CD4-positive, alpha-beta T cell treated with Interleukin-1 beta for 1 hour (primary cell): ENCODE measurements at regions not wholly inside any gene's neighbourhood (a gene's known extent, or its start where the extent isn't known, plus 50 kb on each side); places are given as distances from the start of the nearest gene placed in this dataset.

ENCODE experiments used
- DNase-seq, 2 donors: peaks; one replicate each; pipeline ENCODE4 v3.0.0-alpha.2; 2020 to 2022

DNA sequence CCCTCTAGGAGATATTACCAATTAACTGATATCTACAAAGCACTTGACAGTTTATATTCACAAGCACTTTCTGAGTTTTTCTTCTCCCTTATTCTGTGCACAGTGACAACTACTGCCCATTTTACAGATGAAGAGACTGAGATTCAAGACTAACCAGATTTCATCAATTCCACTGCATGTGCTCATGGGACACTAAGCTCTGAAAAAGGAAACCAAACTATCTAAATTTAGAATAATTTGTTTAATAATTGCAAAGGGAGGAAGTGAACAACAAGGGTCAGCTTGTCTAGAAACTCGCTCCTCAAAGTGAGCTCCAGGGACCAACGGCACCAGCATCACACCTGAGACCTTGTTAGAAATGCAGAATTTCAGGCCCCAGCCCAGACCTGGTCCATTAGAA, 50.8 kb upstream of the MYLIP start:
- DNase-seq, result no peak

DNA sequence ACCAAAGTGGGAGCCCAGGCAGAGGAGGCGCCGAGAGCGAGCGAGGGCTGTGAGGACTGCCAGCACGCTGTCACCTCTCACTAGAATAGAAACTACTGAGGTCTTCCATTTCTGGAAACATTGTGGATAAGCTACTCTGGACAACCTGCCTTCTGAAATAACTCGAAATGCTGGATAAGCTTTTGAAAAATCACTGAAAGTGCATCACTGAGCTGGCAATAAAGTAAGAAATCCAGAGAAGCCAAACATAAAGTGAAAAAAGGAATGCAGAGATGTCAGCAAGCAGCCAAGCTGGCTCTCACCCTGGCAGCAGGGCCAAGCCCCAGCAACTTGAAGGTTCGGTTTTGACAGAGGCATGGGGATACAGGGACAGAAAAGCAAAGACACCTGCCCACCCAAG, 59.2 kb upstream of the MYLIP start:
- DNase-seq, result no peak

DNA sequence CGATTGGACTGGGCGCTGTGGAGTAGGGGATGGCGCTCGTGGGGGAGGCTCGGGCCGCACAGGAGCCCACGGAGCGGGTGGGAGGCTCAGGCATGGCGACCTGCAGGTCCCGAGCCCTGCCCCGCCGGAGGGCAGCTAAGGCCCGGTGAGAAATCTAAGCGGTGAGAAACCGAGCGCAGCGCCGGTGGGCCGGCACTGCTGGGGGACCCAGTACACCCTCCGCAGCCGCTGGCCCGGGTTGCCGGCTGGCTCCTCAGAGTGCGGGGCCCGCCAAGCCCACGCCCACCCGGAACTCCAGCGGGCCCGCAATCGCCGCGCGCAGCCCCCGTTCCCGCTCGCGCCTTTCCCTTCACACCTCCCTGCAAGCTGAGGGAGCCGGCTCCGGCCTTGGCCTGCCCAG, 59.7 kb upstream of the MYLIP start:
- DNase-seq, result no peak

DNA sequence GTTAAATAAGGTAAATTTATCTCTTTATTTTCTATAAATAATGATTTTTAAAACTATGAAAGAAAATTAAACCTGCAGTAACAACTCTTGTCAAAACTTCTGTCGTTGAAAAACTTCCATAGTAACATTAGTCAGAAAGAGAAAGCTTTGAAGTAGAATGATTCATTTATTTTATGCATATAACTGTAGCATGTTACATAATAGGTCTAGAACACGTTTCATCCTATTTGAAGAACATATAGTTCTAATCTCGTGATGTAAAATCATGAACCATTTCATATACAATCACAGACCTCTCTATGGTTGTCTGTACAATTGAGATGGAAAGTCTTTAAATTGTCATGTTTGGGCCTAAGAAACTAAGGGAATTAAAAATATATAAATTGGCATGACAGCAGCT, 61.3 kb upstream of the MYLIP start:
- no peak for DNase-seq

DNA sequence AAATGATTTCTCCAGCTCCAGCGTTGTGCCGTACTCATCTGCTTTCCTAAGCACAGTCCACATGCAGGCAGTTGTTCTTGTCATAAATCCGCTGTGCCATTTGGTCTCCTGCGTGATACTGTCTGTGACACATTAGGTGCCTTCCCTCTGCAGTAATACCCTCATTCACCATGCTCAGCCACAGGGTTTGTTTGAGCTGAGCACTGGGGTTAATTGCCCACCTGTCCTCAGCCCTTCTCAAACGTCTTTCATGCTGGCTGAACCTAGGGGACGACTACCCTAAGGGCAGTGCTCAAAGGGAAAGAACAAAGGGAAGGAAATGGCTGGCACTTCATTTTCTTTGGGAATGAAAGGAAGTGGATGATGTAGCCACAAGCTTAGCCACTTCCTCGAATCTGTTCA, 64.2 kb upstream of the MYLIP start:
- DNase-seq, result no peak

DNA sequence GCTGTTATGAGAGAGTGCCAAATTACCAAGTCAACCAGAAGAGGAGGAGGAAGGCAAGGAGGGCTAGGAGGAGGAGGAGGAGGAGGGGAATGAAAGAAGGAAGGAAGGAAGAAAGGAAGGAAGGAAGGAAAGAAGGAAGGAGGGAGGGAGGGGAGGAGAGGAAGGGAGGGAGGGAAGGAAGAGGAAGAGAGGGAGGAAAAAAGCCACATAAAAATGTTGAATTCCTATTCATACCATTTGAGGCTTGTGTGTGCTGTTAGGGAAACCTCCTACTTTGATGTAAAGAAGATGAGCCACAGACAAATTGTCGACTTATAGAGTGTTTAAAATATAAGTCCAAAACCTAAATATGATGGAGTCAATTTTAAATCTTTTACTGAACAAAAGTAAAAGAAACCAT, 65.3 kb upstream of the MYLIP start:
- no peak for DNase-seq

DNA sequence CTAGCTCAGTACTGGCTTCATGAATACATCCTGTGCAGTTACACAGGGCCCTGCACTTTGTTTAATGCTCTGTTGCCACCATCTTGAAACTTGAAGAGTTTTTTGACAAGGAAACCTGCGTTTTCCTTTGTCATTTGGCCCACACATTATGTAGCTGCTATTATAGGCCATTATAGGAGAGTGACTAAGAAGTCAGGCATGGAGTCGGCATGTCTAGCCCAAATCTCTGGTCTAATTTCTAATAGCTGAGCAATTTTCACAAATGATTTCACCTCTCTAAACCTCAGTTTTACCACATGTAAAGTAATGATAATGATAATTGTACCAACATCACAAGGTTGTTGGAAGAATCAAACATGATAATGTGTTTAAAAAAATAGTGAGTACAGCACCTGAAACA, 67.1 kb upstream of the MYLIP start:
- DNase-seq, result no peak

DNA sequence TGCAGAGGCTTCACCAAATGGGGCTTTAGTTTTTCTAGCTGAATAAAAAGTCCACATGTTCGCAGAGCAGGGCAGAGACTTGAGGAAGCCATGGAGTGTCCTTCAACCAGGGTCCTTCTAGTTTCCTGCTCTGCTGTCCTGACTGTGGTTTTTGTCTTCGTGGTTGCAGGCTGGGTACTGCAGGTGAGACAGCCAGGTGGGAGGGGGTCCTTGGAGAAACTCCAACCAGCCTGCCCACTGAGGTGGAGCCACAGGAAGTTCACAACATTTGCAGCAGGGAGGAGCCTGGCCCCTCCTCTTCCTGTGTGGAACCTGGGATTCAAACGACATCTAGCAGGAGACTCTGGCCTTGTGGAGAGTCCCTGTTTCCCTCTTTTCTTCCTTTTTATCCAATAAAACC, 68.8 kb upstream of the MYLIP start:
- no peak for DNase-seq

DNA sequence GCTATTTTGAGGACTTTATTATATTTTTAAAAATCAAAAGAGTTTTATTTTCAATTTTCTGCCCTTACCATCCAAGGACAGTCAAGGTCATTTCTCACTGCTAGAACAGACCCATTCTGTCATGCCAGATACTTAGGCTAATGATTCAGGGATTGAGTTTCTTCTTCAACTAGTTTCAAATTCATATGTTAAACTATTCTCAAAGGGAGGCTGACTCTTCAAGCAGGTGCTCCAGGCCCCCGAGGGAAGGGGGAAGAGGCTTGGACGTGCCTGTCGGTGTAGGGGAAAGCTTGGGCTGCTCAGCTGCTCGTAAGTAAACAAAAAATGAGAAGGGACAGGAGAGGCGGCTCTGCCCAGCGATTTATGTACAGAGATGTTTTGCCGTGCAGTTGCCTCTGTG, 69.4 kb upstream of the MYLIP start:
- no peak for DNase-seq

DNA sequence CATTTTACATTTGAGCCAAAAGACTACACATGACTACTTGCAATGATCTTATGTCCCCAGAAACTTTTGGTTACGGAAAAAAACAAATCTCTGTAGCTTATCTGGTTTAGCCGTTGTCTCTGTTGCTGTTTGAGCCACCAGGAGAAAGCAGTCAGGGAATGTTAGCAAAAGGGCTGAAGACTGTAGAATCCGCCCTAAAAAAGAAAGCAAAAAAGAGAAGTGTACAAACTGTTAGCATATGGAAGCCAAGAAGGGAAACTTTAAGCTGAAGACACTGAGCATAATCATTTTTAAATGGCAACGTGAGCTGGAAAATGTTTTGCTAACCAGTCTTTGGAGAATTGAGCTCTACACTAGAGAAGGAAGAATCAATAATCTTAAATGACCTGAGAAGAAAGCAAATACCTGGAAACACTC, 69.9 kb upstream of the MYLIP start:
- DNase-seq, result no peak

DNA sequence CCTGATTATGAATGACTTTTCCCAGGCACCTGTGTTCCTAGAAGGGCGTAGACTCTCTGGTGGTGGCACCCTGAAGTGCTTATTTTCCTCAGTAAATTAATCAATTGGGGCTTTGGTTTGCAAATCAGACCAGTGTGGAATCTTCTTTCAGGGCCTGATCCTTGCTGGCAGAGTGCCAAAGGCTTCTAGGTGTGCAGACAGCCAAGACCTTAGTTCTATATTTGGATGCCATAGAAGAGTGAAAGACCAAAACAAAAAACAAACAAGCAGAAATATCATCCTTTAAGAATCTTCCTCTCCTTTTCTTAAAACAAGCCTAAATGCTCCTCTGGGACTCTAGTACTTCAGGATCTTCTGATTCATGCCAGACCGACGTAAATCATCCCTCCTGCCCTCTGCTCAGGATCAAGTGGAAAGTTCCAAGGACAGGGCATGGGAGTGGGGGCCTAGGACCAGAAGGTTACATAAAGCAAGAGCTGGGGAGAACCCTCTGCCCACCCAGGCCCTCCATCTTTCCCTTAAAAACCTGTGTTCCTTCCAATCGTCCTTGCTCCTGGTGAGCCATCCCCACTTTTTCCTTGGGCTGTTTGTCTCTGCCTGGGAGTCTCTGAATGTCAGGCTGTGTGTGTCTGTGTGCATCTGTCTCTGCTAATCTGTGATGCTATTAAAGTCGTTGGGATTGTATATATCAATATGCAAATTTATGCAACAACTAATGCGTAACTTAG, 70.5 kb upstream of the MYLIP start:
- DNase-seq, result no peak

DNA sequence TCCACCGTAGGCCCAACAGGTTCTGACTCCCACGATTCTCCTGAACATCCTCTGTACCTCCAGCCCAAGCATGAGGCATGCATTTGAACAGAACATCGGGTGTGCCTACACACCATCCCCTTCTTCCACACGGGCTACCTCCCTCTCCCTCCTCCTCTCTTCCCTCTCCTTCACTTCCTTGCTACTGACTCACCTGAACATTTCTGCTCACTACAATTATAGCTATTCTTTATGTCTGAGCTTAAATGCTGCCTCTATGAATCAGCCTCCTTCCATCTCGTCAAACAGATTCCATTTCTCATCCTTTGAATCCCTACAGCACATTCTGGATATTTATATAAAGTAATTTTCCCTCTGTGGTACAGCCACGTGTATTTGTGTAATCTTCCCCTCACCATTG, 71.4 kb upstream of the MYLIP start:
- no peak for DNase-seq

DNA sequence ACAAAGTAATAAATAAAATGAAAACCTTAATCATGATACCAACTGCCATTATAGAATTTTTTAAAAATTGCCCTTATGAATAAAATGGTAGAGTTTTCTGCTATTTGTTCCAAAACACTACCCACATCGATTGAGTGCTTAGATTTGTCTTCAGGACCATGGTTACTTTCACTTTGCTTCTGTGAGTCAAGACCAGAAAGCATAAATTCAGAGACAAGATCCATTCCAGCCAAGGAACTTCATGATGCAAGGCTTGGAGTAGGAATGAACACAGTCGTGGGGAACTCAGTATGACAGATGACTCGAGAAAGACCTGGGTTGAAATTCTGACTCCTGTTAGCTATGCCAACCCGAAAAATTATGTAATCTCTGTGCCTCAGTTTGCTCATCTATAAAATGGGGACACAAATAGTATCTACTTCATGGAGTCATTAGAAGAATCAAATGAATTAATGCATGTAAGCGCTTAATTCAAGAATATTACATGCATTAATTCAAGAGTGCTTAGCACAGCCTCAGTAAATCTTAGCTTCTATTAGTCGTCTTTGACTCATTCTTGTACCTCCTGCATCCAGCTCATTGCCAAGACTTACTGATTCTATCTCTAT, 72.5 kb upstream of the MYLIP start:
- no peak for DNase-seq

DNA sequence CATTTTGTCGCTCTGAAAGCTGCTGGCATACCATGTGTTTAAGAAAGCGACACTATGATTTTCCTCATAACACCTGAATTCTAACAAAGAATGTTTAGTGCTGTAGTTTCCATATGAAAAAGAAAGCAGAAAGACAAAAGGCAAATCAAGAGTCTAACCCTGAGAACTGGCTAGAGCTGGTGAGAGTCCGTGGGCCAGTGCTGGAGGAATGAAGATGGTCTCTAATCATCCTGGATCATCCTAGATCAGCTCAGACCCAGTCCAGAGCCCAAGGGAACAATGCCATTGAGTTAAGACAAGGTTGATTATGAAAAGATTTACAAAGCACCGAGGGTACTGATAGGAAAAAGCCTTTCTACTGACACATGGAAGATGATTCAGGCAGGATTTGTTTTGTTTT, 73.0 kb upstream of the MYLIP start:
- DNase-seq, result no peak

DNA sequence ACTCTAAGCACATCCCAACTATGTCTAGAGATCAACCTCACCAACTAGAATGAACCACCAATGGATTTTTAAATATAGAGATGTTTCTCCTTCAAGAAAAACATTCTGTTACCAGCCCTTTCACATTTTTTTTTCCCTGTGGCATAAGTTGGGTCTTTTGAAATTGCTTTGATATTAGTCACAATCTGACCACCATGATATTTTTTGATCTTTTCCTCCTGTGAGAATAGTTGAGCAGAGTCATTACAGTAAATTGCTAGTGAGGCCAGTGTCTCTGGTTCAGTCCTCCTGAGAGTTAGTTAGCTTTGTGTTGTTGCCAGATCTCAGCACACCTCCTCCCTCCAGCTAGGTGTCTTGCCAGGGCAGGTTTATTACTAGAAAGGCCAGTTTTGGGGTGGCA, 79.7 kb upstream of the MYLIP start:
- DNase-seq, result no peak

DNA sequence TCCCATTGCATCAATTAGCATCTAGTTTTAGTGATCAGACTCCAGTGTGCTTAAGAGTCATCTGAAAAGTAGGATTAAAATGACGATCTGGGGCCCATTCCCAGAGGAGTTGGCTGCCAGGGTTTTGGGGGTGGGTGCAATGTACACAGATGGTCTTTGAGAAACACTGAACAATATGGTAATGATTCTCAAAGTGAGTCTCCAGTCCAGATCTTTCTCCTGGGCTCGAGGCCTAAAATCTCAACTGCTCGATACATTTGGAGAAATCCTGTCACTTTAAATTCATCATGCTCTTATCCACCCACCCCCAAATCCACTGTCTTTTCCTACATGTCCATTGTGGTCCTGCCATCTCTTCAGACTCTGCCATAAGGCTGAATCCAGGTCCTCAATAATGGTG, 80.7 kb upstream of the MYLIP start:
- DNase-seq, result no peak

DNA sequence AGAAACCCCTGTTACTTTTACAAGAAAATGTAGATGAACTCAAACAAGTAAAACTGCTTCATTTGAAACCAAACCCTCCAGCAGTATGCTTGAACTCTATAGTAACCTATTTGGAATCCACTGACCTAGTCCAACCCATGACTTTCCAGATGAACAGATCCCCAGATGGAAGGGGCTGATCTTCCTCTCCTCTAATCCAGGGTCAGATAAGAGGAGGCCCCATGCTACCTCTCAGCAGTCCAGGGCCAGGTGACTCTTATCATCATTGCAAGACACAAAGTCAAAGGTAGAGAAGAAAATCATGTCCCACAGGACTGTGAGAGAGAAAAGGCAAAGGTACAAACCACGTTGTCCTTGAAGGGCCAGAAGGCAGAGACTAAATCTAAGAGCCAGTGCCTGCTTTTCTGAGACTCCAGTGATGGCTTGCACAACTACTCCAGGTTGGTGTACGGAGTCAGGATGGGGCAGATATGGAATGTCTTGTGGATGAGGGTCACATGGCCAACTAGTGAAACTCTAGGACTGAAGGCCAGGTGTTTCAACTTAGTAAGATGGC, 81.4 kb upstream of the MYLIP start:
- no peak for DNase-seq

DNA sequence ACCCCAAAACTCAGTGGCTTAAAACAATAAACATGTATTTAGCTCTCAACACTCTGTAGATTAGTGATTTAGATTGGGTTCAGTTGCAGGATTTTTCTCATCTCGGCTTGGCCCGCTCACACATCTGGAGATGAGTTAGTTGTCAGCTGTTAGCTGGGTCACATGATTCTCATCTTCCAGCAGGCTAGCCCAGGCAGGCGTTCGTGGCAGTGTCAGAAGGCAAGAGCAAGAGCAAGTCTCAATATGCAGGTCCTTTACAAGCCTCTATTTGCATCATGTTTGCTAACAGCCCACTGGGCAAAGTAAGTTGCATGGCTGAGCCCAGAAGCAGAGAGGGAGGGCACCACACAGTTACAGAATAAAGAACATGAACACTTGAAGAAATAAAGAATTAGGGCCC, 83.6 kb upstream of the MYLIP start:
- DNase-seq, result no peak

DNA sequence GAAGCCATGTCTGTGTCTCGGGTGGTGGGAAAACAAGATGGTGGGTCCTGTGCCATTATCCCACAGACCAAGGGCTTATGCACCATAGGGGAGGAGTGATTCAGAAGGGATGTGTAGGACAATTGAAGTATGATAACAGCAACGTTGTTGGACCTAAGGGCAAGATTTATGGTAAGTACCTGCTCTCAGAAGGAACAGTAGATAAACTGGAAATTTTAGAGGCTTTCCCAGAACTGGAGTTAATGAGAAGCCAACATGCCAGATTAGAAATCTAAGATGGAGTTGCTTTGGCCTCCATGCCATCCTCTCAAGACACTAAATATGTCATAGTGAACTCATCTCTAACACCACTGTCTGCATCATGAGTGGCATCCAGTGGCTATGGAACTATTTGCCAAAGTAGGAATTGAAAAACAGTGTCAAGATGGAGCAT, 84.7 kb upstream of the MYLIP start:
- DNase-seq, result no peak

DNA sequence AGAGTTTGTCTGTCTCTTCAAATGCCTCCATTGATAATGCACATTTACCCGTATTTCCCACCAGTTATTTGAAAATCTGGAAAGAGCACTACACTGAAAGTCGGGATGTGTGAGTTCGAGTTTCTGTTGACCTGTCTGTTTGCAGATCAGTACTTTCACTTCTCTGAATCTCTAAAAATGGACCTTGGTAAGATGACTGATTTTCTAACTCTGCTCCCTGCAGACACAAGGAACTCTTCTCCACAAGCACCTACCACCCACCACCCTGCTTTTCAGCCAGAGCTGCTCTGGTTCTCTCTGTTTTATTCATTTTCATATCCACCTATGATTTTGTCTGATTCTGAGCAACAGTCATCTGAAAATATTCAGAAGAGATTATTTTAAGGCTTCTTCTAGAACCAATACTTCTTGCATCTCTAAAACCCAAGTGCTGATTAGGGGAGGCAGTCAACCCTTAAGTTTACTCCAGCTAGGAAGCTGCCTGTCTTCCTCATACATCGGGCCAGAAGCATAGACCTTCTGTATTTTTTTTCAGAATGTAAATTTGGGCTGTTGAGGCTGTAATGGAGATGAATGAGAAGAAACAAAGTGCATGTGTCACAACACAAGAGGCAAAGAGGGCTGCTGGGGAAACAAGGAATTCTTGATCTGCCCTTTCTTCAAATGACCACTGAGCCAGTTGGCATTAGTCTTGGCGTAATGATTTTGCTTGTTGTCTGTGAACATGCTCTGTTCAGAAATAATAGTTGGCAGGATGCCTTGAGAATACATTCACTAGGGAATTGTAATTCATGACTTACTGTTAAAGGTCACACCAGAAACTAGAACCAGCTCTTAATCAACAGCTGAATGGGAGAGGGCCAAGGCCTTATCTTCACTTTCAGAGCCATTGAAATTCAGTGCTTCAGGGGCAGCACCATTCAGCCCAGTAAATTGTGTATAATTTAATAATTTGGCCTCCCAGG, 85.4 kb upstream of the MYLIP start:
- DNase-seq, result no peak

DNA sequence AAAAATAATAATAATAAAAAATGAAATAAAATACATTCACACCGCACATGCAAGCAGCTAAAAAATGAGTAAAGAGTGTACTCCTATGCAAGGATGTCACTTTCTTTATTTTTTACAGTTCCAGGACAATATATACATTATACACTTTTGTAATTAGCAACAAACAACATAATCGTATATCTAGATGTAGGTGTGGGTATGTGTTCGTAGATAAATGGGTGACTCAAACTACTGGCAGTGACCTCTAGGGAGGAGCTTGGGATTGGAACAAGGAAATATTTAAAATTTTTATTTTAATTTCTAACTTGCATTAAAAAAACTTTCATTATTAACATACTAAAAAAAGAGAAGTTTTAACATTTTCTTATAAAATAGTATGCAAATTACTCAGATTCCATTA, 86.1 kb upstream of the MYLIP start:
- DNase-seq, result no peak

DNA sequence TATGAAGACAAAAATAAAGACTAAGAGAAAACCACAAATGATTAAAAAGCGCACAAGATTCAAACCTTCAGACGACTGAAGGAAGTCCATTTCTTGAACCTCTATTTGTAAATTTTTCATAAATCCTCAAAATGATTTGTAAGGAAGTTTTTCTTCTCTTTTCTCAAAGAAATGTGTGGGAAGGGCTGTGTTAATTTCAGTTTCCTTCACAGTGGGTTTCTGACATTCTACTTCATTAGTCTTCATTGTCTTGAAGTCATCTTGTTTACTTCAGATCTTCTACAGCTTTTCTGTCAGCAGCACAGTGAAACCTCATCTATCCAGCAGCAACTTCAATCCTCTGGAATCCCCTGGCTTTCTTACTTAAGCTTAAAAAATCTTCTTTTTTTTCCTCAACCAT, 87.6 kb upstream of the MYLIP start:
- DNase-seq, result no peak

DNA sequence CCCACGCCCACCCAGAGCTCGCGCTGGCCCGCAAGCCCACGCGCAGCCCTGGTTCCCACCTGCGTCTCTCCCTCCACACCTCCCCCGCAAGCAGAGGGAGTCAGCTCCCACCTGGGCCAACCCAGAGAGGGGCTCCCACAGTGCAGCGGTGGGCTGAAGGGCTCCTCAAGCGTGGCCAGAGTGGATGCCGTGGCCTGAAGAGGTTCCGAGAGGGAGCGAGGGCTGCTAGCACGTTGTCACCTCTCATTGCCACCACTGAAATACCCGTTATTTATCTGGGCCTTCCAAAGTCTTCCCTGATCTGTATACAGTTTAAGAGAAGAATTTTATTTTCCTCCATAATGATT, 88.3 kb upstream of the MYLIP start:
- DNase-seq, result no peak
